B cell (primary cell): ENCODE measurements at regions not wholly inside any gene's neighbourhood (a gene's known extent, or its start where the extent isn't known, plus 50 kb on each side); places are given as distances from the start of the nearest gene placed in this dataset.

Source experiments
- ATAC-seq: fragments of 200-7000 bp; cut with Tn5 transposase; one replicate; pipeline ENCODE4 v1.10.0; 2021; ENCODE audit warnings: low read depth, mild to moderate bottlenecking, moderate number of reproducible peaks, moderate library complexity
- CTCF ChIA-PET: fragments of 350-600 bp; sonication (Branson Sonifier 250); formaldehyde crosslinking; loops from one replicate; lab custom pipeline; 2021; ENCODE audit warnings: antibody characterized with exemption, inconsistent platforms; lab: Charles Lee
- POLR2A ChIA-PET: fragments of 350-600 bp; sonication (Branson Sonifier 250); formaldehyde crosslinking; loops from one replicate; lab custom pipeline; 2021; ENCODE audit warnings: antibody characterized with exemption; lab: Charles Lee
- DNase-seq: peaks from one replicate; pipeline ENCODE4 v3.0.0; 2013
- H2AFZ ChIP-seq: 2 replicates; pipeline ENCODE4 v1.6.1; 2012; ENCODE audit warnings: mild to moderate bottlenecking, low read depth, low read length; ENCODE audit not compliant: insufficient read depth, poor library complexity, severe bottlenecking
- H3K27ac ChIP-seq, 2 donors: 1 replicate in 1 of 2; 2 replicates in 1 of 2; pipeline ENCODE4 v1.5.1; 2012 to 2013; ENCODE audit warnings: low read length in 2 of 2, mild to moderate bottlenecking in 2 of 2, moderate library complexity in 1 of 2
- H3K27me3 ChIP-seq, 4 experiments: fragments of 200-600 bp in 1 of 4; sonication (generic) in 1 of 4; replicated peaks in 1 of 4; 1 replicate in 2 of 4; 2 replicates in 2 of 4; pipeline versions ENCODE4 v1.6.1 to v1.7.0; 2013 to 2016; ENCODE audit warnings: low read length in 3 of 4, mild to moderate bottlenecking in 2 of 4, mixed read lengths in 1 of 4, moderate library complexity in 1 of 4; ENCODE audit not compliant: insufficient read depth in 4 of 4, control insufficient read depth in 3 of 4; ENCODE audit errors: control extremely low read depth in 1 of 4
- H3K36me3 ChIP-seq, 2 experiments: replicated peaks in 1 of 2; 1 replicate in 1 of 2; 2 replicates in 1 of 2; pipeline versions ENCODE4 v1.6.1 to v1.7.1; 2013; ENCODE audit warnings: low read length in 1 of 2; ENCODE audit not compliant: insufficient read depth in 2 of 2, control insufficient read depth in 1 of 2; ENCODE audit errors: control extremely low read depth in 1 of 2, extremely low read depth in 1 of 2
- H3K4me1 ChIP-seq, 2 donors: fragments of 200-600 bp in 1 of 2; sonication (generic) in 1 of 2; 1 replicate in 1 of 2; 2 replicates in 1 of 2; pipeline versions ENCODE4 v1.5.1 to v1.6.1; 2013 to 2017; ENCODE audit warnings: low read length in 2 of 2; ENCODE audit not compliant: control insufficient read depth in 2 of 2, insufficient read depth in 2 of 2
- H3K4me2 ChIP-seq: replicated peaks from 2 replicates; pipeline ENCODE3; 2012; ENCODE audit warnings: mild to moderate bottlenecking, low read depth, low read length; ENCODE audit not compliant: poor library complexity, severe bottlenecking
- H3K4me3 ChIP-seq, 5 experiments: fragments of 200-600 bp in 1 of 5; sonication (generic) in 1 of 5; 1 replicate in 3 of 5; 2 replicates in 2 of 5; pipeline versions ENCODE4 v1.5.1 to v1.7.0; 2011 to 2016; ENCODE audit warnings: low read length in 4 of 5, mild to moderate bottlenecking in 4 of 5, low read depth in 2 of 5, control low read depth in 1 of 5, moderate library complexity in 1 of 5; ENCODE audit not compliant: insufficient read depth in 1 of 5; ENCODE audit errors: control extremely low read depth in 1 of 5, extremely low read depth in 1 of 5
- H3K79me2 ChIP-seq: fragments of 200-600 bp; sonication (generic); one replicate; pipeline ENCODE4 v1.6.0; 2016; ENCODE audit warnings: low read length; ENCODE audit not compliant: control insufficient read depth, insufficient read depth
- H3K9ac ChIP-seq: fragments of 200-600 bp; sonication (generic); 2 replicates; pipeline ENCODE4 v1.6.1; 2017; ENCODE audit warnings: mild to moderate bottlenecking, low read length, moderate library complexity
- H3K9me3 ChIP-seq, 3 donors: one replicate each; pipeline versions ENCODE4 v1.6.1 to v1.7.1; 2013; ENCODE audit warnings: low read length in 2 of 3; ENCODE audit not compliant: control insufficient read depth in 2 of 3, insufficient read depth in 1 of 3; ENCODE audit errors: control extremely low read depth in 1 of 3
- H4K20me1 ChIP-seq: 2 replicates; pipeline ENCODE4 v1.6.0; 2012; ENCODE audit warnings: mild to moderate bottlenecking, low read length; ENCODE audit not compliant: insufficient read depth, control insufficient read depth, poor library complexity, severe bottlenecking
- H3K27ac Mint-ChIP-seq: one replicate; pipeline ENCODE4 v1.8.0; 2021; ENCODE audit warnings: mixed read lengths
- H3K27me3 Mint-ChIP-seq: one replicate; pipeline ENCODE4 v1.8.0; 2021; ENCODE audit warnings: mixed read lengths
- H3K4me1 Mint-ChIP-seq: one replicate; pipeline ENCODE4 v1.8.0; 2021; ENCODE audit warnings: mixed read lengths
- H3K4me3 Mint-ChIP-seq: one replicate; pipeline ENCODE4 v1.8.0; 2021; ENCODE audit warnings: mixed read lengths
- H3K9me3 Mint-ChIP-seq: one replicate; pipeline ENCODE4 v1.8.0; 2022; ENCODE audit warnings: mixed read lengths; ENCODE audit not compliant: insufficient read depth
- EZH2 ChIP-seq: IDR thresholded peaks from 2 replicates; pipeline ENCODE4 v1.6.1; 2012; ENCODE audit warnings: borderline replicate concordance, low read depth, mild to moderate bottlenecking, moderate library complexity, low read length; ENCODE audit not compliant: insufficient read depth, poor library complexity, severe bottlenecking
- WGBS: methylation state at CpG from one replicate; pipeline ENCODE4 v1.1.5; 2013; ENCODE audit warnings: missing lambda C conversion rate; ENCODE audit not compliant: insufficient coverage; 5-methylcytosine and 5-hydroxymethylcytosine counted together
- intact Hi-C: fragments of 100-400 bp; cut with micrococcal nuclease; formaldehyde crosslinking; loops from one replicate; pipeline ENCODE4 v1.10.0; 2022
- TF ChIP-seq, protein P1 (sequence below): fragments of 200-600 bp; IDR thresholded peaks from one replicate; pipeline ENCODE4 v1.8.0; 2022; ENCODE audit warnings: antibody characterized with exemption, mild to moderate bottlenecking

DNA sequence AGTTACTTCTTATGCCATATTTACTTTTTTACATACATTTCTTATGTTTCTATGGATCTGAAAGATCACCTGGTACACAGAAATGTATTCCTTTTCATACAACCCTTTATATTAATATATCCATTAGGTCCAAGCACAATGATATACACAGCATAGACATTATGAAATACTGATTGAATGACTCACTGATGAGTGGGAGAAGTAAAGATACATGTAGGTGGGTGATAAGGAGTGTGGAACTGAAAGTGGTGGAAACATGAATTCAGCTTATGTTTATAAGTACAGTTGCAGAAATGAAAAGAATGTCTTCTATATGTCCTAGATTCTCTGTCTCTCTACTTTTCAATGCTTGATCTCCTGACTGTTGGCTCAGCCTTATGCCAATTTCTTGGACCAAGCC is 87.9 kb downstream of the YIPF7 start:
- ChIA-PET CTCF (no interaction called here), POLR2A (no interaction called here)
- Histone ChIP-seq H2AFZ (no peak overlapping the region), H3K4me3 (no peak overlapping the region), H3K79me2 (no peaks in the 10 kb centered on the region), H3K4me1 (no peaks in the 10 kb centered on the region), H4K20me1 (no peaks in the 10 kb centered on the region), H3K9me3 (no peaks in the 10 kb centered on the region), H3K27me3 (no peaks in the 10 kb centered on the region), H3K4me2 (no peak overlapping the region), H3K36me3 (no peaks in the 10 kb centered on the region), H3K9ac (no peak overlapping the region), H3K27ac (no peak overlapping the region)
- no peak for TF ChIP-seq EZH2
- TF ChIP-seq, protein P1, sequence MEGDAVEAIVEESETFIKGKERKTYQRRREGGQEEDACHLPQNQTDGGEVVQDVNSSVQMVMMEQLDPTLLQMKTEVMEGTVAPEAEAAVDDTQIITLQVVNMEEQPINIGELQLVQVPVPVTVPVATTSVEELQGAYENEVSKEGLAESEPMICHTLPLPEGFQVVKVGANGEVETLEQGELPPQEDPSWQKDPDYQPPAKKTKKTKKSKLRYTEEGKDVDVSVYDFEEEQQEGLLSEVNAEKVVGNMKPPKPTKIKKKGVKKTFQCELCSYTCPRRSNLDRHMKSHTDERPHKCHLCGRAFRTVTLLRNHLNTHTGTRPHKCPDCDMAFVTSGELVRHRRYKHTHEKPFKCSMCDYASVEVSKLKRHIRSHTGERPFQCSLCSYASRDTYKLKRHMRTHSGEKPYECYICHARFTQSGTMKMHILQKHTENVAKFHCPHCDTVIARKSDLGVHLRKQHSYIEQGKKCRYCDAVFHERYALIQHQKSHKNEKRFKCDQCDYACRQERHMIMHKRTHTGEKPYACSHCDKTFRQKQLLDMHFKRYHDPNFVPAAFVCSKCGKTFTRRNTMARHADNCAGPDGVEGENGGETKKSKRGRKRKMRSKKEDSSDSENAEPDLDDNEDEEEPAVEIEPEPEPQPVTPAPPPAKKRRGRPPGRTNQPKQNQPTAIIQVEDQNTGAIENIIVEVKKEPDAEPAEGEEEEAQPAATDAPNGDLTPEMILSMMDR = no peak
- DNase-seq (no peak), ATAC-seq (no peak)
- H3K9me3 Mint-ChIP-seq = no peaks in the 10 kb centered on the region
- intact Hi-C loops = no loop called here
- no peaks in the 10 kb centered on the region for H3K4me1 Mint-ChIP-seq
- no peak overlapping the region for H3K4me3 Mint-ChIP-seq
- H3K27ac Mint-ChIP-seq = no peak overlapping the region
- H3K27me3 Mint-ChIP-seq = no peaks in the 10 kb centered on the region

DNA sequence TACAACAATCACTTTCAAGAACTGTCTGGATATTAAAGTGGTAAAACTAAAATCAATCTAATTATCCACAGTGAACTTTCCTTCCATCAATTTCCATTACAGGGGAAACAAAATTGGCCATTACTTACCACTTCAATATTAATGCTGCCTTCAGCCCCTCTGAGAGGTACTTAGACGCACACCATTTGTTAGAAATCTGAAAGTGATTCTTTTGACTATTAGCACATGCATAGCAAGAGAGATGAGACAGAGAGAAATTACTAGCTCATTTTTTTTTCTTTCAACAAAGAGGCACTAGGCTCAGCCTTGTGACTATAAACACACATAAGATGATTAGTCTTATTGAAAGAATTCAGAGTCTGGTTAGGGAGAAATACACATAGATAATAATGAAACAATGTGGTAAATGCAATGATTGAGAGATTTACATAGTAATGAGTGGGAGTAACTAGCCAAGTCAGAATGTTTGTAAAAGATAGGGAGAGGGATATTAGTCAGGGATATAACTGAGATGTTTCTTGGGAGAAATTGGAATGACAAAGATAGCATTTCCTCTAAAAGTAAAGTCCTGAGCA is 93.3 kb downstream of the YIPF7 start:
- ChIA-PET POLR2A (no interaction called here), CTCF (no interaction called here)
- no CpG with 5 or more reads among the region's 1 CpG for WGBS
- H3K9me3 ChIP-seq = no peaks in the 10 kb centered on the region
- H3K4me2 ChIP-seq = no peak overlapping the region
- no peaks in the 10 kb centered on the region for H3K4me1 ChIP-seq
- no peaks in the 10 kb centered on the region for H3K36me3 ChIP-seq
- H3K79me2 ChIP-seq = no peaks in the 10 kb centered on the region
- DNase-seq (no peak), ATAC-seq (no peak)
- H3K27ac ChIP-seq = no peak overlapping the region
- H3K27me3 ChIP-seq = no peaks in the 10 kb centered on the region
- Mint-ChIP-seq H3K4me3 (no peak overlapping the region), H3K27me3 (peaks cover 4% of the 10 kb centered on the region), H3K4me1 (no peaks in the 10 kb centered on the region), H3K27ac (no peak overlapping the region), H3K9me3 (no peaks in the 10 kb centered on the region)
- no peaks in the 10 kb centered on the region for H4K20me1 ChIP-seq
- no peak overlapping the region for H3K9ac ChIP-seq
- TF ChIP-seq, protein P1 = no peak
- TF ChIP-seq EZH2 = no peak
- intact Hi-C loops = no loop called here
- no peak overlapping the region for H2AFZ ChIP-seq
- no peak overlapping the region for H3K4me3 ChIP-seq
